CD14-positive monocyte (primary cell): ENCODE measurements at regions not wholly inside any gene's neighbourhood (a gene's known extent, or its start where the extent isn't known, plus 50 kb on each side); places are given as distances from the start of the nearest gene placed in this dataset.

Experiments
- DNase-seq, 3 donors: peaks; one replicate each; pipeline ENCODE4 v3.0.0-alpha.2; 2011 to 2022
- H2AFZ ChIP-seq: 2 replicates; pipeline ENCODE4 v1.6.0; 2012; ENCODE audit warnings: mild to moderate bottlenecking, low read depth, low read length, inconsistent platforms; ENCODE audit not compliant: insufficient read depth, poor library complexity, severe bottlenecking
- H3K27ac ChIP-seq, 2 donors: 1 replicate in 1 of 2; 2 replicates in 1 of 2; pipeline ENCODE4 v1.5.1; 2012 to 2013; ENCODE audit warnings: low read length in 2 of 2, control low read depth in 1 of 2, inconsistent platforms in 1 of 2, low read depth in 1 of 2, mild to moderate bottlenecking in 1 of 2
- H3K27me3 ChIP-seq, 2 donors: one replicate each; pipeline versions ENCODE4 v1.6.0 to v1.6.1; 2011 to 2013; ENCODE audit warnings: low read length in 2 of 2; ENCODE audit not compliant: control insufficient read depth in 2 of 2, insufficient read depth in 2 of 2
- H3K36me3 ChIP-seq, 2 donors: replicated peaks in 1 of 2; 1 replicate in 1 of 2; 2 replicates in 1 of 2; pipeline versions ENCODE4 v1.5.1 to v1.6.1; 2012 to 2013; ENCODE audit warnings: low read length in 2 of 2, control low read depth in 1 of 2, inconsistent platforms in 1 of 2, mild to moderate bottlenecking in 1 of 2; ENCODE audit not compliant: insufficient read depth in 2 of 2, control insufficient read depth in 1 of 2
- H3K4me1 ChIP-seq, 2 donors: 1 replicate in 1 of 2; 2 replicates in 1 of 2; pipeline versions ENCODE4 v1.5.1 to v1.6.1; 2012 to 2013; ENCODE audit warnings: low read length in 2 of 2, control low read depth in 1 of 2, inconsistent platforms in 1 of 2, mild to moderate bottlenecking in 1 of 2, moderate library complexity in 1 of 2; ENCODE audit not compliant: insufficient read depth in 2 of 2, control insufficient read depth in 1 of 2
- H3K4me2 ChIP-seq: replicated peaks from 2 replicates; pipeline ENCODE3; 2012; ENCODE audit warnings: low read length, moderate library complexity, mild to moderate bottlenecking; ENCODE audit not compliant: poor library complexity, severe bottlenecking; ENCODE audit errors: extremely low read depth
- H3K4me3 ChIP-seq, 3 experiments: fragments of 200-600 bp in 1 of 3; sonication (generic) in 1 of 3; replicated peaks in 1 of 3; 1 replicate in 2 of 3; 2 replicates in 1 of 3; pipeline ENCODE4 v1.5.1; 2011 to 2013; ENCODE audit warnings: low read length in 3 of 3, mild to moderate bottlenecking in 3 of 3, control low read depth in 2 of 3, low read depth in 2 of 3, inconsistent platforms in 1 of 3, moderate library complexity in 1 of 3
- H3K79me2 ChIP-seq: 2 replicates; pipeline ENCODE4 v1.6.0; 2012; ENCODE audit warnings: mild to moderate bottlenecking, control low read depth, inconsistent platforms, low read length, moderate library complexity; ENCODE audit not compliant: insufficient read depth
- H3K9ac ChIP-seq: 2 replicates; pipeline ENCODE4 v1.6.0; 2017; ENCODE audit warnings: low read length, mild to moderate bottlenecking; ENCODE audit not compliant: insufficient read depth, poor library complexity, severe bottlenecking
- H3K9me3 ChIP-seq, 2 donors: replicated peaks in 1 of 2; 1 replicate in 1 of 2; 2 replicates in 1 of 2; pipeline versions ENCODE4 v1.5.1 to v1.6.1; 2012 to 2013; ENCODE audit warnings: low read length in 2 of 2, control low read depth in 1 of 2; ENCODE audit not compliant: control insufficient read depth in 1 of 2, insufficient read depth in 1 of 2
- H4K20me1 ChIP-seq: 2 replicates; pipeline ENCODE4 v1.6.0; 2012; ENCODE audit warnings: mild to moderate bottlenecking, low read length, control low read depth, moderate library complexity; ENCODE audit not compliant: insufficient read depth
- H3K27ac Mint-ChIP-seq, 7 donors: one replicate each; pipeline ENCODE4 v1.8.0; 2020; ENCODE audit warnings: mild to moderate bottlenecking in 7 of 7, mixed read lengths in 7 of 7, moderate library complexity in 6 of 7, inconsistent platforms in 2 of 7
- H3K27me3 Mint-ChIP-seq, 3 donors: one replicate each; pipeline ENCODE4 v1.8.0; 2021 to 2022; ENCODE audit warnings: low read depth in 3 of 3, mild to moderate bottlenecking in 3 of 3, mixed read lengths in 3 of 3, moderate library complexity in 3 of 3, inconsistent platforms in 1 of 3
- H3K36me3 Mint-ChIP-seq, 2 donors: one replicate each; pipeline ENCODE4 v1.8.0; 2020; ENCODE audit warnings: mixed read lengths in 2 of 2, inconsistent platforms in 1 of 2, mild to moderate bottlenecking in 1 of 2
- H3K4me1 Mint-ChIP-seq: one replicate; pipeline ENCODE4 v1.8.0; 2020; ENCODE audit warnings: mild to moderate bottlenecking, mixed read lengths
- H3K4me3 Mint-ChIP-seq, 2 donors: one replicate each; pipeline ENCODE4 v1.8.0; 2020; ENCODE audit warnings: mild to moderate bottlenecking in 2 of 2, mixed read lengths in 2 of 2, moderate library complexity in 1 of 2
- H3K9me3 Mint-ChIP-seq, 7 donors: one replicate each; pipeline ENCODE4 v1.8.0; 2020 to 2022; ENCODE audit warnings: mixed read lengths in 7 of 7, mild to moderate bottlenecking in 6 of 7, moderate library complexity in 6 of 7, inconsistent platforms in 2 of 7
- WGBS: methylation state at CpG from one replicate; pipeline ENCODE4 v1.1.5; 2013; ENCODE audit warnings: missing lambda C conversion rate; ENCODE audit not compliant: insufficient coverage; 5-methylcytosine and 5-hydroxymethylcytosine counted together
- intact Hi-C, 2 donors: fragments of 100-400 bp; cut with micrococcal nuclease; formaldehyde crosslinking; loops; one replicate each; pipeline versions ENCODE4 v1.15.0 to v1.15.1; 2023
- TF ChIP-seq, protein P1 (sequence below): fragments of 200-600 bp; IDR thresholded peaks from one replicate; pipeline ENCODE4 v1.8.0; 2022; ENCODE audit warnings: antibody characterized with exemption, mild to moderate bottlenecking

- intact Hi-C loops = no loop called here
- Histone ChIP-seq H3K9ac (no peak overlapping the region), H3K27me3 (no peaks in the 10 kb centered on the region), H3K4me1 (no peaks in the 10 kb centered on the region), H3K36me3 (no peaks in the 10 kb centered on the region), H3K9me3 (no peaks in the 10 kb centered on the region), H3K27ac (no peak overlapping the region), H3K79me2 (no peaks in the 10 kb centered on the region), H4K20me1 (no peaks in the 10 kb centered on the region), H3K4me2 (no peak overlapping the region), H2AFZ (no peak overlapping the region), H3K4me3 (no peak overlapping the region)
- Mint-ChIP-seq H3K4me3 (no peak overlapping the region), H3K4me1 (no peaks in the 10 kb centered on the region), H3K36me3 (peaks cover 0 to 2% of the 10 kb centered on the region in 2 donors), H3K27me3 (peaks cover 0 to 1% (median 0%) of the 10 kb centered on the region in 3 donors), H3K27ac (peak overlapping the region in 1 of 7 donors; percentile 67), H3K9me3 (no peaks in the 10 kb centered on the region)
- no peak for DNase-seq
- TF ChIP-seq, protein P1, sequence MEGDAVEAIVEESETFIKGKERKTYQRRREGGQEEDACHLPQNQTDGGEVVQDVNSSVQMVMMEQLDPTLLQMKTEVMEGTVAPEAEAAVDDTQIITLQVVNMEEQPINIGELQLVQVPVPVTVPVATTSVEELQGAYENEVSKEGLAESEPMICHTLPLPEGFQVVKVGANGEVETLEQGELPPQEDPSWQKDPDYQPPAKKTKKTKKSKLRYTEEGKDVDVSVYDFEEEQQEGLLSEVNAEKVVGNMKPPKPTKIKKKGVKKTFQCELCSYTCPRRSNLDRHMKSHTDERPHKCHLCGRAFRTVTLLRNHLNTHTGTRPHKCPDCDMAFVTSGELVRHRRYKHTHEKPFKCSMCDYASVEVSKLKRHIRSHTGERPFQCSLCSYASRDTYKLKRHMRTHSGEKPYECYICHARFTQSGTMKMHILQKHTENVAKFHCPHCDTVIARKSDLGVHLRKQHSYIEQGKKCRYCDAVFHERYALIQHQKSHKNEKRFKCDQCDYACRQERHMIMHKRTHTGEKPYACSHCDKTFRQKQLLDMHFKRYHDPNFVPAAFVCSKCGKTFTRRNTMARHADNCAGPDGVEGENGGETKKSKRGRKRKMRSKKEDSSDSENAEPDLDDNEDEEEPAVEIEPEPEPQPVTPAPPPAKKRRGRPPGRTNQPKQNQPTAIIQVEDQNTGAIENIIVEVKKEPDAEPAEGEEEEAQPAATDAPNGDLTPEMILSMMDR = no peak
- 100% methylated on average over 3 of the region's 3 CpGs for WGBS
Observed at GRCh38 chr18:46276748-46277147, 172.6 kb downstream of the HAUS1 start.

DNA sequence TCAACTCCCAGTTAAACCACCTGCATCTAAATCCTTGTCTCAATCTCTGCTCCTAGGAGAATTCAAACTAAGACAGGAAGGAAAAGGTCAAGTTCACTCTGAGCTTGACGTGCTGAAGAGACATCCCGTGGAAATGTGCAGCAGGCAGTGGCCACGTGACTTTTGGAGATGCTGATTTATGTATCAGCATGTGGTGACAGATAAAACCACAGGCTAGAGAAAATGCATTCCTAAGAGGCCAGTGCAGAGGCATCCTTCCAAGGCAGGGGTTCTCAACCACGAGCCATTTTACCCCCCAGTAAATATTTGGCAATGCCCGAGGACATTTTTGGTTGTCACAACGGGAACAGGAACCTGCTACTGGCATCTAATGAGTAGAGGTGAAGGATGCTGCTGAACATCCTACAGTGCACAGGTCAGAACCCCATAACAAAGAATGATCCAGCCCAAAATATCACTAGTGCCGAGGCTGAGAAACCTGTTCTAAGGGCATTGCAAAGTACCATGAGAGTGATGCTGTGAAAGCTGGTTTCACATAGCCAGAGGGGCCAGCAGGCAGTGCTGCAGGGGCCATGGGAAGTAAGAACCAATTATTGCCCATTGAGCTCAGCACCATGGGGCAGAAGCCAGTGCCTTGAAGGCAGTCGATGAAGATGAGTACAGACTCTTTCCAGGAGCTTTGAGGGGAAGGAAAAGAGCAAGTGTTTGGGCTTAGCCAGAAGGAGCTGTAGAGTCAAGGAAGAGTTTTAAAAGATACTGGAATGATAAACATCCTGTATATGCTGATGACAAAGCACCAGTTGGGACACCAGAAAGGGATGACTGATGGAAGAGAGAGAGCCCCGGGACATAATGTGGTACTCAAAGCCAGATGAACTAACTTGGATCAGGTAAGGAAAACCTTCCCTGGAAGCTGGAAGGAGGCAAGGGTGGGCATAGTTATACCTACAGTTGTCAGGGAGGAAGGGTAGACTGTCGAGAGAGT, 174.6 kb downstream of the HAUS1 start:
- TF ChIP-seq, protein P1 = no peak
- H3K36me3 ChIP-seq = no peaks in the 10 kb centered on the region
- no peaks in the 10 kb centered on the region for H3K79me2 ChIP-seq
- no peak overlapping the region for H3K4me3 ChIP-seq
- H3K9ac ChIP-seq = no peak overlapping the region
- no peaks in the 10 kb centered on the region for H3K9me3 Mint-ChIP-seq
- 50% methylated on average over 5 of the region's 10 CpGs for WGBS
- H4K20me1 ChIP-seq = no peaks in the 10 kb centered on the region
- H3K27ac ChIP-seq = no peak overlapping the region
- DNase-seq = no peak
- intact Hi-C loops = no loop called here
- no peak overlapping the region for H3K4me3 Mint-ChIP-seq
- peak overlapping the region in 1 of 7 donors; percentile 43 for H3K27ac Mint-ChIP-seq
- no peaks in the 10 kb centered on the region for H3K4me1 ChIP-seq
- H3K27me3 Mint-ChIP-seq = peaks cover 0 to 3% (median 0%) of the 10 kb centered on the region in 3 donors
- H3K36me3 Mint-ChIP-seq = peaks cover 0 to 2% of the 10 kb centered on the region in 2 donors
- no peaks in the 10 kb centered on the region for H3K27me3 ChIP-seq
- no peak overlapping the region for H2AFZ ChIP-seq
- H3K9me3 ChIP-seq = no peaks in the 10 kb centered on the region
- H3K4me1 Mint-ChIP-seq = no peaks in the 10 kb centered on the region
- H3K4me2 ChIP-seq = no peak overlapping the region
